ENCODE measurements at regions not wholly inside any gene's neighbourhood (a gene's known extent, or its start where the extent isn't known, plus 50 kb on each side); places are given as distances from the start of the nearest gene placed in this dataset.

- H3K4me3 ChIP-seq (ENCODE audit: low read depth, low read length), result no peak overlapping the region
- DNase-seq (ENCODE audit: low read depth), result no peak
- TF ChIP-seq CTCF (IDR thresholded peaks at IDR 0.05; ENCODE audit: low read depth, low read length, missing control alignments), result no peak
Measured at GRCh38 chr7:155166108-155166507, 96.0 kb downstream of the HTR5A start.

- H3K4me3 ChIP-seq (ENCODE audit: low read depth, low read length), result no peak overlapping the region
- peak; percentile 40 for DNase-seq (ENCODE audit: low read depth)
- no peak for TF ChIP-seq CTCF (IDR thresholded peaks at IDR 0.05; ENCODE audit: low read depth, low read length, missing control alignments)
Measured at GRCh38 chr7:155166673-155167370, 96.7 kb downstream of the HTR5A start.

- DNase-seq (ENCODE audit: low read depth), result peak; percentile 29
- no peak overlapping the region for H3K4me3 ChIP-seq (ENCODE audit: low read depth, low read length)
- TF ChIP-seq CTCF (IDR thresholded peaks at IDR 0.05; ENCODE audit: low read depth, low read length, missing control alignments), result no peak
Measured at GRCh38 chr7:155167706-155168365, 97.7 kb downstream of the HTR5A start.

- TF ChIP-seq CTCF (IDR thresholded peaks at IDR 0.05; ENCODE audit: low read depth, low read length, missing control alignments), result no peak
- H3K4me3 ChIP-seq (ENCODE audit: low read depth, low read length), result no peak overlapping the region
- no peak for DNase-seq (ENCODE audit: low read depth)
Measured at GRCh38 chr7:155168597-155169480, 98.7 kb downstream of the HTR5A start.

GRCh38 chr7:155169498-155170065 lies 99.5 kb downstream of the HTR5A start:
- no peak for DNase-seq (ENCODE audit: low read depth)
- no peak for TF ChIP-seq CTCF (IDR thresholded peaks at IDR 0.05; ENCODE audit: low read depth, low read length, missing control alignments)
- H3K4me3 ChIP-seq (ENCODE audit: low read depth, low read length), result no peak overlapping the region

GRCh38 chr7:155170331-155170730 lies 100.2 kb downstream of the HTR5A start:
- no peak for TF ChIP-seq CTCF (IDR thresholded peaks at IDR 0.05; ENCODE audit: low read depth, low read length, missing control alignments)
- H3K4me3 ChIP-seq (ENCODE audit: low read depth, low read length), result no peak overlapping the region
- DNase-seq (ENCODE audit: low read depth), result no peak

All from GM12864 (cell line).